ENCODE measurements at regions not wholly inside any gene's neighbourhood (a gene's known extent, or its start where the extent isn't known, plus 50 kb on each side); places are given as distances from the start of the nearest gene placed in this dataset.

GRCh38 chr16:6247150-6247549 is 1085.5 kb upstream of the RBFOX1 start:
- TF ChIP-seq CTCF (tag by site-specific recombination; IDR thresholded peaks at IDR 0.05) (no peak), ZNF148 (tag by site-specific recombination; IDR thresholded peaks at IDR 0.05; ENCODE audit: borderline replicate concordance) (no peak), ZNF510 (tag by site-specific recombination; IDR thresholded peaks at IDR 0.05; ENCODE audit: insufficient replicate concordance) (no peak)

Data from HEK293 (cell line).